ENCODE measurements at regions not wholly inside any gene's neighbourhood (a gene's known extent, or its start where the extent isn't known, plus 50 kb on each side); places are given as distances from the start of the nearest gene placed in this dataset.
A peak's percentile ranks its signal among the peaks of the same experiment; 100 is the strongest.

DNA sequence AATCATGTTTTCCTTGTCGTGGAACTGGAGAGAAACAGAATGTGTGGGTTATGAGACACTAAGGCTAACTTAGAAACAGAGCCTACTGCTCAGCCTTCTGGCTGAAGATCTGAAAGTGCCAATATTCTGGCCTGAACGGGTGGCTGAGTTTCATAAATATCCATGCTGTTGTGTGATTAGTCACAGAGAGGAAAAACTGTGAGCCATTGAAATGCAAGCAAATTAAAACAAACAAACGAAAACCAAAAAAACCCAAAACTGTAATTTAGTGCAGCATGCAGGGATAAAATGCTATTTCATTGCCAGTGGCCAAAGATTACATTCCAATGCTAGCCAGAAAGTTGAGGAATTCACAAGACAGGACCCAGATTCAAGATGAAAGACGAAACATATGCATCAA is 315.1 kb downstream of the UBE3D start:
- H3K9me3 Mint-ChIP-seq = peaks cover 0 to 8% (median 0%) of the 10 kb centered on the region in 7 donors
- ATAC-seq (ENCODE audit: low read depth in 2 of 2) = no peak
- H3K27ac Mint-ChIP-seq = no peak overlapping the region
- DNase-seq = no peak
- H3K4me3 Mint-ChIP-seq = no peak overlapping the region
- H3K4me1 Mint-ChIP-seq = no peaks in the 10 kb centered on the region
- peaks cover 0 to 4% (median 0%) of the 10 kb centered on the region in 3 donors for H3K27me3 Mint-ChIP-seq
- H3K36me3 Mint-ChIP-seq = no peaks in the 10 kb centered on the region

DNA sequence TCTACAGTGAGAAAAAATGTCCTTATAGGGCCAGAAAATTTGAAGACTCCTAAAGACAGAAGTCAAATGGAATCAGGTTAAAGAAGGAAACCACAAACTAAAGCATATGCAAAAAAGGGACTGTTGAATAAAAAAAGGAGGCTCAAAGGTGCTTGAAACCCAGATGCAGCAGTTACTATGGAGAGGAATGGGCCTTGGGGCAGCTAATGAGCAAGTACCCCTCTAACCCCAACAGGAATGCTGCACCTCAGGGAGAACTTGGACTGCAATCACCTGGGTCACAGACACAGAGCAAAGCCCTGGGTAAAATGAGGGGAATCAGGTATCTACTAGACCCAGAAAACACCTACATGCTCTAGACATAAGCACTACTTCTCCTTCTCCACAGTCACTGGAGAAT is 313.9 kb downstream of the UBE3D start:
- no peak overlapping the region for H3K27ac Mint-ChIP-seq
- DNase-seq (no peak), ATAC-seq (ENCODE audit: low read depth in 2 of 2) (no peak)
- H3K4me3 Mint-ChIP-seq = no peak overlapping the region
- H3K27me3 Mint-ChIP-seq = no peaks in the 10 kb centered on the region
- H3K4me1 Mint-ChIP-seq = no peaks in the 10 kb centered on the region
- H3K36me3 Mint-ChIP-seq = no peaks in the 10 kb centered on the region
- H3K9me3 Mint-ChIP-seq = peaks cover 0 to 8% (median 2%) of the 10 kb centered on the region in 7 donors

DNA sequence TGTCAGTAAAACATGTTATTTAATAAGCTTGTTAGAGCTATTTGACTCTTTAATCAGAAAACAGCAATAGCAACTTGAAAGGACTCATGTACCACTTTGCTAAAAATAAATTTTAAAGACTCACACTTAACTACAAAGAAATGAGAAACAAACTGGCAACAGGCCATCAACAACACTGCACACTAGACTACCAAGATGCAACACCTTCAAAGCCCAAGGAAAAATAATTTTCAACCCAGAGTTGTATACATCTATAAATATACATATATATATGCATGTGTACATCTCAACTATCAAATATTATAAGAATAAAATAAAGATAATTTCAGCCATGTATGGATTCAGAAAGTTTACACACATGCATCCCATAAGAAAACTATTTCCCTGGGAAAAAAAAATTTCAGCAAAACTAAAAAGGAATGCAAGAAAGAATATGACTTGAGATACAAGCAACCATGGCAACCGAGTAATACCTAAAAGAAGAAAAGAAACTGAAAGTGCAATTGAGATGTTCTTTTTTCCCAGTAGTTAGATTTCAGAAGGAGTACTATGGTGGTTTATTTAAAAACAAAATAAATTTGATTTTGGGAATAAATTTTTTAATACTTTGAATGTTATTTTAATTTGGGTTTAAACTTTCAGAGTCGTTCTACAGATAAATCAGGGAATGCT is 303.8 kb downstream of the UBE3D start:
- peaks cover 0 to 15% (median 5%) of the 10 kb centered on the region in 7 donors for H3K9me3 Mint-ChIP-seq
- no peak overlapping the region for H3K4me3 Mint-ChIP-seq
- no peaks in the 10 kb centered on the region for H3K36me3 Mint-ChIP-seq
- no peaks in the 10 kb centered on the region for H3K27me3 Mint-ChIP-seq
- H3K27ac Mint-ChIP-seq = no peak overlapping the region
- H3K4me1 Mint-ChIP-seq = no peaks in the 10 kb centered on the region
- DNase-seq = no peak
- ATAC-seq (ENCODE audit: low read depth in 2 of 2) = no peak

- no peak for ATAC-seq (ENCODE audit: low read depth in 2 of 2)
- no peaks in the 10 kb centered on the region for H3K36me3 Mint-ChIP-seq
- no peaks in the 10 kb centered on the region for H3K4me1 Mint-ChIP-seq
- H3K9me3 Mint-ChIP-seq = no peaks in the 10 kb centered on the region
- DNase-seq = no peak
- no peaks in the 10 kb centered on the region for H3K27me3 Mint-ChIP-seq
- H3K4me3 Mint-ChIP-seq = no peak overlapping the region
- H3K27ac Mint-ChIP-seq = no peak overlapping the region
Measured at GRCh38 chr6:82766476-82766875, 299.2 kb downstream of the UBE3D start.

DNA sequence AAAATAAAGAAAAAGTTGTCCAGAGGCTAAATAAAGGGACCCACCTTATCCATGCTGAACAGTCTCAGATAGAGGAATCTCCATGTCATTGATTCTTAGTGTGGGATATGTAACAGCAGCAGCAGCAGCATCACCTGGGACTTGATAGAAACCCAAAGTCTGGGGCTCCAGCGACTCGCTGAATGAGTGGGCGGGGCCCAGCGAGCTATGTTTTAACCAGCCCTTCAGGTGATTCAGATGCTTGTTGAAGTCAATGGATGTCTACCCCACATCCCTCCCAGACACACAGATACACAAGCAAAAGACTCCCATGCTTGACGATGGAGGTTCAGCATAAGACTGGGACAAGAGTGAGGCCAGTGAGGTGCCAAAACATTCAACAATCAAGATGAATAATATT is 298.6 kb downstream of the UBE3D start:
- no peak for ATAC-seq (ENCODE audit: low read depth in 2 of 2)
- no peak overlapping the region for H3K4me3 Mint-ChIP-seq
- H3K9me3 Mint-ChIP-seq = no peaks in the 10 kb centered on the region
- no peaks in the 10 kb centered on the region for H3K4me1 Mint-ChIP-seq
- no peak overlapping the region for H3K27ac Mint-ChIP-seq
- no peak for DNase-seq
- H3K36me3 Mint-ChIP-seq = no peaks in the 10 kb centered on the region
- H3K27me3 Mint-ChIP-seq = no peaks in the 10 kb centered on the region

- Mint-ChIP-seq H3K9me3 (no peaks in the 10 kb centered on the region), H3K27me3 (no peaks in the 10 kb centered on the region), H3K36me3 (no peaks in the 10 kb centered on the region), H3K4me1 (no peaks in the 10 kb centered on the region), H3K27ac (no peak overlapping the region), H3K4me3 (no peak overlapping the region)
- DNase-seq = no peak
- no peak for ATAC-seq (ENCODE audit: low read depth in 2 of 2)
Measured at GRCh38 chr6:82767447-82767846, 298.2 kb downstream of the UBE3D start.

DNA sequence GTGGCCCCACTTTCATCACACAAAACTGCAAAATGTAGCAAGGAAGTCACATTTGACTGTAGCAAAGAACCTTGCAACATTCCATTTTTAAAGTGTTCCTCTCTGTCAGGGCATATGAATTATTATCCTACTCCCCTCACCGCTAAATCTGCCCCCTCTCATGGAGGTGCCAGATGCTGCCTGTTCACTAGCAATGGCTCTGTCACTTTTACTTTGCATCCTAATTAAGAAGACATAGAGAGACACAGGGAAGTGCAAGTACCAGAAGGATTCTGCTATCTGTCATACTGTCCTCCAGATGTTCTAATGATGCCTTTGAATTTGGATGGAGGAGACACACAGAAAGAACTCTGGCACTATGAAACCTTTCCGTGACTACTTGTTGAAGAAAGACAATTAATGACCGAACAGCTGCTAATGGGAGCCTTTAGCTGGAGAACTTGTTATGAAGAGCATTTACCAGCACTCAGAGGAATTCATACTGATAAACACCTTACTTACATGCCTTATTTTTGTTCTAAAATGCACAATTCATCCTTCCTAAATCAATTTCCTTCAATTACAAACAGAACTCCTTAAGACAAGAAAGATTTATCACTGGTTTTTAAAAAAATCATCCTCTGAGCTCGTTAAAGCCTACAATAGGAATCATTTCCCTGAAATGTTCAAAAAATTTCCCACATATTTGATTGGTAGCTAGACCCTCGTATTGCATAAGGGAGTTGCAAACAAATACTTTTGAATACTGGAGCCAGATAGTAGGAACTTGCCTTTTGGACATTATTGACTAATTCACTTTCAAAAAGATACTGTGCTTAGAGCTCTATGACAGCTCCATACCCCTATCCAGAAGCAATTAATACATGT is 292.6 kb downstream of the UBE3D start:
- H3K4me1 Mint-ChIP-seq = no peaks in the 10 kb centered on the region
- H3K4me3 Mint-ChIP-seq = no peak overlapping the region
- H3K27ac Mint-ChIP-seq = no peak overlapping the region
- ATAC-seq (ENCODE audit: low read depth in 2 of 2) (no peak), DNase-seq (no peak)
- no peaks in the 10 kb centered on the region for H3K9me3 Mint-ChIP-seq
- H3K27me3 Mint-ChIP-seq = no peaks in the 10 kb centered on the region
- H3K36me3 Mint-ChIP-seq = no peaks in the 10 kb centered on the region

GRCh38 chr6:82775361-82775760 is 290.3 kb downstream of the UBE3D start:
- DNase-seq (no peak), ATAC-seq (ENCODE audit: low read depth in 2 of 2) (no peak)
- Mint-ChIP-seq H3K27me3 (no peaks in the 10 kb centered on the region), H3K4me1 (no peaks in the 10 kb centered on the region), H3K9me3 (no peaks in the 10 kb centered on the region), H3K27ac (peak overlapping the region in 1 of 6 donors; percentile 41), H3K36me3 (no peaks in the 10 kb centered on the region), H3K4me3 (no peak overlapping the region)

DNA sequence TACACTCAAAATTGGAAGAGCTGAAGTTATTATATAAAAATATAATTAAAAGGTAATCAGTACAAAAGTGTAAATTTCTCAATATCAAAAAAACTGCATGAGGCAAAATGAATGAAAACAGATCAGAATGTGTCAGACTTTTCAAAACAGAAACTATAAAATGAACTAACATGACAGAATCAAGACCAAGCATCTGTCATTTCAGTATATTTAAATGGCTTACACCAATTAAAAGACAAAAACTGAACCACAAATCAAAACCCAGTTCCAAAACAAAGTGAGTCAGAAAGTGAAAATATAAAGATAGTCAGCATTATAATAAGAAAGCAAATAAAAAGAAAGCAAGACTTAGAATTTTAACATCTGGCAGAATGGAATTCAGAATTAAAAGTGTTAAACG is 289.7 kb downstream of the UBE3D start:
- H3K27me3 Mint-ChIP-seq = no peaks in the 10 kb centered on the region
- H3K36me3 Mint-ChIP-seq = no peaks in the 10 kb centered on the region
- no peak overlapping the region for H3K27ac Mint-ChIP-seq
- no peaks in the 10 kb centered on the region for H3K9me3 Mint-ChIP-seq
- no peak overlapping the region for H3K4me3 Mint-ChIP-seq
- ATAC-seq (ENCODE audit: low read depth in 2 of 2) (no peak), DNase-seq (no peak)
- H3K4me1 Mint-ChIP-seq = no peaks in the 10 kb centered on the region

DNA sequence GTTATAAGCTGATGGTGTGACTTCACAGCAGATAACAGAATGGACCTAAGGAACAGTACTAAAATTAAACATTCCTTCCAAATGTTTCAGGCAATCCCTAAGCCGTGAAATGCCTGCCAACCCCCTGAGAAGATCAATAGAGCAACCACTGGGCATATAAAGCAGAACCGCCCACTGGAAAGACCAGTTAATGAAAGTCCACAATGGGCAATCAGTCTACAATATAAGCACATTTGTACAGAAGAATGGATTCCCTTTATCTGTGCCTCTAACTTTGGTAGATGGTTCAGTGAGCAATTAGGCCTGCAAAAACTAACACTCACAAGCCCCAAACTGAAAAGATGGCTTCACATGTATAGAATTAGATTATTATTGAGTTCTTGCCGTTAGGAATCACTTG is 286.6 kb downstream of the UBE3D start:
- Mint-ChIP-seq H3K27me3 (no peaks in the 10 kb centered on the region), H3K36me3 (no peaks in the 10 kb centered on the region), H3K27ac (no peak overlapping the region), H3K9me3 (peaks cover 0 to 4% (median 0%) of the 10 kb centered on the region in 7 donors), H3K4me3 (no peak overlapping the region), H3K4me1 (no peaks in the 10 kb centered on the region)
- no peak for ATAC-seq (ENCODE audit: low read depth in 2 of 2)
- no peak for DNase-seq

- Mint-ChIP-seq H3K36me3 (no peaks in the 10 kb centered on the region), H3K27ac (no peak overlapping the region), H3K4me1 (no peaks in the 10 kb centered on the region), H3K9me3 (peaks cover 0 to 5% (median 0%) of the 10 kb centered on the region in 7 donors), H3K27me3 (no peaks in the 10 kb centered on the region), H3K4me3 (no peak overlapping the region)
- DNase-seq (no peak), ATAC-seq (ENCODE audit: low read depth in 2 of 2) (no peak)
Measured at GRCh38 chr6:82780334-82780733, 285.3 kb downstream of the UBE3D start.

- Mint-ChIP-seq H3K9me3 (peaks cover 0 to 5% (median 0%) of the 10 kb centered on the region in 7 donors), H3K4me1 (no peaks in the 10 kb centered on the region), H3K27me3 (no peaks in the 10 kb centered on the region), H3K4me3 (no peak overlapping the region), H3K27ac (no peak overlapping the region), H3K36me3 (no peaks in the 10 kb centered on the region)
- no peak for DNase-seq
- ATAC-seq (ENCODE audit: low read depth in 2 of 2) = no peak
Measured at GRCh38 chr6:82781620-82782204, 283.9 kb downstream of the UBE3D start.

- Mint-ChIP-seq H3K27me3 (no peaks in the 10 kb centered on the region), H3K9me3 (peaks cover 0 to 9% (median 1%) of the 10 kb centered on the region in 7 donors), H3K36me3 (no peaks in the 10 kb centered on the region), H3K27ac (no peak overlapping the region), H3K4me1 (no peaks in the 10 kb centered on the region), H3K4me3 (no peak overlapping the region)
- DNase-seq (no peak), ATAC-seq (ENCODE audit: low read depth in 2 of 2) (no peak)
Measured at GRCh38 chr6:82783587-82784236, 281.9 kb downstream of the UBE3D start.
